Trophoblast cell (in vitro differentiated cells and primary cell): ENCODE measurements at regions not wholly inside any gene's neighbourhood (a gene's known extent, or its start where the extent isn't known, plus 50 kb on each side); places are given as distances from the start of the nearest gene placed in this dataset.
A peak's percentile ranks its signal among the peaks of the same experiment; 100 is the strongest.

Source experiments
- DNase-seq, 2 donors: peaks; one replicate each; pipeline ENCODE4 v3.0.0-alpha.2; 2016
- H2AFZ ChIP-seq: 2 replicates; pipeline ENCODE4 v1.6.1; 2013; ENCODE audit warnings: low read length, moderate library complexity, mild to moderate bottlenecking; ENCODE audit not compliant: insufficient read depth, poor library complexity
- H2AK5ac ChIP-seq: 2 replicates; pipeline ENCODE4 v1.6.1; 2013; ENCODE audit warnings: mild to moderate bottlenecking, low read length
- H2BK120ac ChIP-seq: 2 replicates; pipeline ENCODE4 v1.6.1; 2013; ENCODE audit warnings: low read length, mild to moderate bottlenecking, moderate library complexity; ENCODE audit not compliant: insufficient read depth, poor library complexity
- H2BK12ac ChIP-seq: 2 replicates; pipeline ENCODE4 v1.6.1; 2013; ENCODE audit warnings: mild to moderate bottlenecking, low read length, moderate library complexity
- H2BK5ac ChIP-seq: 2 replicates; pipeline ENCODE4 v1.6.1; 2013; ENCODE audit warnings: low read length, low read depth, moderate library complexity, mild to moderate bottlenecking; ENCODE audit not compliant: poor library complexity
- H3K14ac ChIP-seq: 2 replicates; pipeline ENCODE4 v1.6.1; 2013; ENCODE audit warnings: mild to moderate bottlenecking, low read length
- H3K18ac ChIP-seq: 2 replicates; pipeline ENCODE4 v1.6.1; 2013; ENCODE audit warnings: mild to moderate bottlenecking, low read length
- H3K23ac ChIP-seq: 2 replicates; pipeline ENCODE4 v1.6.1; 2013; ENCODE audit warnings: low read length
- H3K27ac ChIP-seq: 2 replicates; pipeline ENCODE4 v1.5.1; 2013; ENCODE audit warnings: low read depth, mild to moderate bottlenecking, inconsistent platforms, low read length, moderate library complexity
- H3K27me3 ChIP-seq: 2 replicates; pipeline ENCODE4 v1.6.1; 2013; ENCODE audit warnings: inconsistent platforms, mild to moderate bottlenecking, low read length, moderate library complexity; ENCODE audit not compliant: insufficient read depth
- H3K36me3 ChIP-seq, 2 experiments: 1 replicate in 1 of 2; 2 replicates in 1 of 2; pipeline ENCODE4 v1.6.1; 2013; ENCODE audit warnings: low read length in 2 of 2, mild to moderate bottlenecking in 2 of 2, moderate library complexity in 1 of 2; ENCODE audit not compliant: insufficient read depth in 2 of 2, control insufficient read depth in 1 of 2
- H3K4ac ChIP-seq: 2 replicates; pipeline ENCODE4 v1.6.1; 2013; ENCODE audit warnings: low read depth, mild to moderate bottlenecking, low read length, moderate library complexity
- H3K4me1 ChIP-seq, 2 experiments: 1 replicate in 1 of 2; 2 replicates in 1 of 2; pipeline ENCODE4 v1.6.1; 2013; ENCODE audit warnings: low read length in 2 of 2, mild to moderate bottlenecking in 2 of 2, moderate library complexity in 1 of 2; ENCODE audit not compliant: insufficient read depth in 2 of 2, control insufficient read depth in 1 of 2
- H3K4me2 ChIP-seq: 2 replicates; pipeline ENCODE4 v1.6.1; 2013; ENCODE audit warnings: inconsistent platforms, mild to moderate bottlenecking, low read length, moderate library complexity
- H3K4me3 ChIP-seq: 2 replicates; pipeline ENCODE4 v1.5.1; 2013; ENCODE audit warnings: mild to moderate bottlenecking, low read depth, low read length, inconsistent platforms
- H3K79me1 ChIP-seq: one replicate; pipeline ENCODE4 v1.6.1; 2013; ENCODE audit warnings: low read length
- H3K79me2 ChIP-seq: 2 replicates; pipeline ENCODE4 v1.6.1; 2013; ENCODE audit warnings: low read length, mild to moderate bottlenecking; ENCODE audit not compliant: control insufficient read depth, insufficient read depth, poor library complexity
- H3K9ac ChIP-seq: 2 replicates; pipeline ENCODE4 v1.6.1; 2013; ENCODE audit warnings: mild to moderate bottlenecking, low read length
- H3K9me3 ChIP-seq: 2 replicates; pipeline ENCODE4 v1.6.1; 2013; ENCODE audit warnings: low read depth, mild to moderate bottlenecking, control low read depth, inconsistent platforms, low read length; ENCODE audit not compliant: insufficient read depth
- H4K12ac ChIP-seq: 2 replicates; pipeline ENCODE4 v1.6.1; 2013; ENCODE audit warnings: low read depth, mild to moderate bottlenecking, low read length, moderate library complexity
- H4K8ac ChIP-seq: 2 replicates; pipeline ENCODE4 v1.6.1; 2013; ENCODE audit warnings: low read depth, mild to moderate bottlenecking, low read length, moderate library complexity
- H4K91ac ChIP-seq: one replicate; pipeline ENCODE4 v1.6.1; 2013; ENCODE audit warnings: low read depth, mild to moderate bottlenecking, low read length, moderate library complexity
- WGBS: extraction: QIAGEN DNeasy Blood & Tissue Kit; methylation state at CpG from one replicate; pipeline ENCODE4 v1.1.7; 2013; ENCODE audit warnings: missing lambda C conversion rate; ENCODE audit not compliant: insufficient read length, insufficient coverage; ENCODE audit errors: extremely low coverage; 5-methylcytosine and 5-hydroxymethylcytosine counted together

- H3K36me3 ChIP-seq, result no peaks in the 10 kb centered on the region
- no peak overlapping the region for H4K12ac ChIP-seq
- no CpG with 5 or more reads among the region's 21 CpGs for WGBS
These were observed 92.1 kb upstream of the FZD10 start for GRCh38 chr12:130070126-130070611.

GRCh38 chr12:130073721-130074120 lies 88.5 kb upstream of the FZD10 start:
- no peak overlapping the region for H2BK120ac ChIP-seq
- no peak overlapping the region for H2BK12ac ChIP-seq
- no peak overlapping the region for H3K27ac ChIP-seq
- H3K79me1 ChIP-seq, result no peaks in the 10 kb centered on the region
- H4K12ac ChIP-seq, result no peak overlapping the region
- no peak for DNase-seq
- no peaks in the 10 kb centered on the region for H3K79me2 ChIP-seq
- H4K8ac ChIP-seq, result no peak overlapping the region
- H2AK5ac ChIP-seq, result no peak overlapping the region
- H3K4me1 ChIP-seq, result no peaks in the 10 kb centered on the region
- H3K23ac ChIP-seq, result no peak overlapping the region
- no peaks in the 10 kb centered on the region for H3K9me3 ChIP-seq
- H3K27me3 ChIP-seq, result no peaks in the 10 kb centered on the region
- H2BK5ac ChIP-seq, result no peak overlapping the region
- H3K18ac ChIP-seq, result no peak overlapping the region
- no peak overlapping the region for H3K9ac ChIP-seq
- H2AFZ ChIP-seq, result no peak overlapping the region
- no peak overlapping the region for H3K4me2 ChIP-seq
- no peak overlapping the region for H4K91ac ChIP-seq
- WGBS, result no CpG with 5 or more reads among the region's 3 CpGs
- H3K4ac ChIP-seq, result no peak overlapping the region
- H3K4me3 ChIP-seq, result no peak overlapping the region
- no peak overlapping the region for H3K14ac ChIP-seq
- no peaks in the 10 kb centered on the region for H3K36me3 ChIP-seq

More at GRCh38 chr12:130070126-130070611, 92.1 kb upstream of the FZD10 start:
- Histone ChIP-seq H2BK5ac (no peak overlapping the region), H2BK12ac (no peak overlapping the region), H4K8ac (no peak overlapping the region), H2AK5ac (no peak overlapping the region), H3K27ac (no peak overlapping the region), H3K27me3 (no peaks in the 10 kb centered on the region), H3K18ac (no peak overlapping the region), H3K14ac (no peak overlapping the region), H3K4me3 (no peak overlapping the region), H2AFZ (peak overlapping the region; percentile 6), H3K9ac (no peak overlapping the region), H3K23ac (no peak overlapping the region), H4K91ac (no peak overlapping the region), H2BK120ac (no peak overlapping the region), H3K79me1 (no peaks in the 10 kb centered on the region), H3K4me1 (no peaks in the 10 kb centered on the region), H3K79me2 (no peaks in the 10 kb centered on the region), H3K4ac (no peak overlapping the region), H3K9me3 (no peaks in the 10 kb centered on the region), H3K4me2 (no peak overlapping the region)
- DNase-seq, result no peak

DNA sequence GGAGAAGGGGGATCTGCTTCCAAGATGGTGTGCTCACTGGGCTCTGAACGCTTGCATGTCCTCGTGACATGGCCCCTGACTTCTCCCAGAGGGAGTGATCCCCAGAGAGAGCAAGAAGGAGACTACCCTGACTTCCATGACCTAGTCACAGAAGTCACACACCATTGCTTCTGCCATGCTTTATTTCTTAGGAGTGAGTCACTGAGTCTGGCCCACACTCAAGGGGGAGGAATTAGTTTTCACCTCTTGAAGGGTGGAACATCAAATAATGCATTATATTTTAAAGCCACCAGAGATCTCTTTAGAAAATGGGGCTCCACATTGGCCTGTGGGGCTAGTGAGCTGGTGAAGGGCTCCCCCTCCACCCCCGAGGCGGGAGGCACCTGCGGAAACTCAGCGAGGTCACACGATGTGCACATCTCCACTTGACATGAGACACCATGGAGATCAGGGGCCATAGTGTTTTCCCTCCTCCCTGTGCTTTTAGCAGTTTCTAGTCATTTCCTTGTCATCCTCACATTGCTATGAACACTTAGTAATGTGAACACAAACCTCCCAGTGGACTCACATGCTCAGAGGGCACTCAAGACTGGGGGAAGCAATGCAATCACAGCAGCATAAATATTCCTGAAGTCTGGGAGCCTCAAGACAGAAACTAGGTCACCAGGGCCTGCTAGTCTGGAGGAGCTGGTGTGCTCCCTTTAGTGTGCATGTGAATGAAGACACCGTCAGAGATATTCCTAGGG lies 87.4 kb upstream of the FZD10 start:
- no peak overlapping the region for H4K12ac ChIP-seq
- no peaks in the 10 kb centered on the region for H3K79me2 ChIP-seq
- WGBS, result no CpG with 5 or more reads among the region's 8 CpGs
- no peak overlapping the region for H2AFZ ChIP-seq
- no peak overlapping the region for H2BK12ac ChIP-seq
- no peak overlapping the region for H2BK5ac ChIP-seq
- H3K4me1 ChIP-seq, result no peaks in the 10 kb centered on the region
- H4K91ac ChIP-seq, result no peak overlapping the region
- no peak overlapping the region for H2AK5ac ChIP-seq
- H3K18ac ChIP-seq, result no peak overlapping the region
- H3K4ac ChIP-seq, result no peak overlapping the region
- no peaks in the 10 kb centered on the region for H3K9me3 ChIP-seq
- H3K9ac ChIP-seq, result no peak overlapping the region
- H3K27me3 ChIP-seq, result no peaks in the 10 kb centered on the region
- H3K4me3 ChIP-seq, result no peak overlapping the region
- no peak overlapping the region for H3K4me2 ChIP-seq
- DNase-seq, result no peak
- H3K79me1 ChIP-seq, result no peaks in the 10 kb centered on the region
- no peak overlapping the region for H3K23ac ChIP-seq
- H3K36me3 ChIP-seq, result no peaks in the 10 kb centered on the region
- no peak overlapping the region for H3K27ac ChIP-seq
- no peak overlapping the region for H4K8ac ChIP-seq
- no peak overlapping the region for H2BK120ac ChIP-seq
- H3K14ac ChIP-seq, result no peak overlapping the region

- no peak overlapping the region for H3K14ac ChIP-seq
- H2BK12ac ChIP-seq, result no peak overlapping the region
- H4K91ac ChIP-seq, result no peak overlapping the region
- H3K18ac ChIP-seq, result no peak overlapping the region
- no peaks in the 10 kb centered on the region for H3K79me1 ChIP-seq
- H3K27ac ChIP-seq, result no peak overlapping the region
- no peak overlapping the region for H3K23ac ChIP-seq
- no peak overlapping the region for H4K12ac ChIP-seq
- H2AFZ ChIP-seq, result no peak overlapping the region
- no peak overlapping the region for H2BK120ac ChIP-seq
- H3K4me1 ChIP-seq, result no peaks in the 10 kb centered on the region
- no peaks in the 10 kb centered on the region for H3K36me3 ChIP-seq
- H3K4me3 ChIP-seq, result no peak overlapping the region
- no CpG with 5 or more reads among the region's 8 CpGs for WGBS
- DNase-seq, result no peak
- no peak overlapping the region for H3K9ac ChIP-seq
- H2AK5ac ChIP-seq, result no peak overlapping the region
- no peak overlapping the region for H4K8ac ChIP-seq
- H3K79me2 ChIP-seq, result no peaks in the 10 kb centered on the region
- no peaks in the 10 kb centered on the region for H3K27me3 ChIP-seq
- no peaks in the 10 kb centered on the region for H3K9me3 ChIP-seq
- H2BK5ac ChIP-seq, result no peak overlapping the region
- H3K4me2 ChIP-seq, result no peak overlapping the region
- H3K4ac ChIP-seq, result no peak overlapping the region
These were observed 86.7 kb upstream of the FZD10 start for GRCh38 chr12:130075497-130076076.
